ENCODE measurements at regions not wholly inside any gene's neighbourhood (a gene's known extent, or its start where the extent isn't known, plus 50 kb on each side); places are given as distances from the start of the nearest gene placed in this dataset.
"Not testable (repeated sequence)": the region's sequence is repeated elsewhere in the genome, so short reads cannot be mapped to it uniquely, and the experiment has no call there.

DNA sequence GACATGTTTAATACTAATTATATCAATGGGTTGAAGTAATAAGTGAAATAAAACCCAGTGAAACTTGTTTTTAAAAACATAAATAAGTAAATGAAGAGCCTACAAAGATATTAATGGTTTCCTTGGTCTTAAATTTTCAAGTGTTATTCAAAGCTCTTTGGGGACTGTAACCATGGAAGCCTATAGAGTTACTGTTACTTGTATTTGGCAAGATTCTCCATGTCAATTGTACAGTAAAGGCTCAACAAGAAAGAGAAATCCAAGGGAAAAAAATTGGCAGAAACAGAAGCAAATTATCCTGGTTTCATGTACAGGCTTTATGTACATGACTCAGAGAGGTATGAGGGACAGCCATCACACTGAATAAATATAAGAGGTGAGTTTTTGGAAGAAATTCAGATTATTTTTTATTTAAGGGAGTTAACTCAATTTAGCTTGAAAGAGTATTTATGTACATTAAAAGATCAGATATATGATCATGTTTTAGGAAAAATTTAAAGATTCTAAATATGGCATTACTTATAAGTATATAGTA is 151.1 kb upstream of the HMGA2 start:
- TF ChIP-seq, protein P1, sequence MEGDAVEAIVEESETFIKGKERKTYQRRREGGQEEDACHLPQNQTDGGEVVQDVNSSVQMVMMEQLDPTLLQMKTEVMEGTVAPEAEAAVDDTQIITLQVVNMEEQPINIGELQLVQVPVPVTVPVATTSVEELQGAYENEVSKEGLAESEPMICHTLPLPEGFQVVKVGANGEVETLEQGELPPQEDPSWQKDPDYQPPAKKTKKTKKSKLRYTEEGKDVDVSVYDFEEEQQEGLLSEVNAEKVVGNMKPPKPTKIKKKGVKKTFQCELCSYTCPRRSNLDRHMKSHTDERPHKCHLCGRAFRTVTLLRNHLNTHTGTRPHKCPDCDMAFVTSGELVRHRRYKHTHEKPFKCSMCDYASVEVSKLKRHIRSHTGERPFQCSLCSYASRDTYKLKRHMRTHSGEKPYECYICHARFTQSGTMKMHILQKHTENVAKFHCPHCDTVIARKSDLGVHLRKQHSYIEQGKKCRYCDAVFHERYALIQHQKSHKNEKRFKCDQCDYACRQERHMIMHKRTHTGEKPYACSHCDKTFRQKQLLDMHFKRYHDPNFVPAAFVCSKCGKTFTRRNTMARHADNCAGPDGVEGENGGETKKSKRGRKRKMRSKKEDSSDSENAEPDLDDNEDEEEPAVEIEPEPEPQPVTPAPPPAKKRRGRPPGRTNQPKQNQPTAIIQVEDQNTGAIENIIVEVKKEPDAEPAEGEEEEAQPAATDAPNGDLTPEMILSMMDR (IDR thresholded peaks at IDR 0.05; ENCODE audit: control extremely low read depth, extremely low read depth, low read depth, missing control alignments): no peak
- ChIA-PET POLR2A (no interaction called here), CTCF (no interaction called here)

DNA sequence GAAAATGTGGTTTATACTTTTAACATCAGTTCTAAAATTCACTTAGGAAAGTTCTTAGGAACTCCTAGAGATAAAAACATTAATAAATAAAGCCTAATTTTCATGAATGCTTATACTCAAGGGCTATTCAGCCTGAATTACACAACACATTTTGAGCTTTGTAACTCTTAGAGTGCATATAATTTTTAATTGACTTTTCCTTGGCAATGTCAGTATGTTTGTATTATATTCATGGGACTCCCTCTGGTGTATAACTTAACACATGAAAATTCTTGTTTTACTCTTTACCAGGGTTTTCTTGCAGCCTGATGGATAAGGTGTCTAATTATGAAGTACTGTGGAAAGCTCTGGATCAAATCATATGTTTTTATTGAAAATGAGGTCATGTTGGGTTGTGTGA is 150.6 kb upstream of the HMGA2 start:
- TF ChIP-seq, protein P1 (IDR thresholded peaks at IDR 0.05; ENCODE audit: control extremely low read depth, extremely low read depth, low read depth, missing control alignments): no peak
- no peak for DNase-seq (ENCODE audit: extremely low spot score)
- ChIA-PET CTCF (no interaction called here), POLR2A (no interaction called here)

More for the DNA sequence above, 151.1 kb upstream of the HMGA2 start:
- no peak for DNase-seq (ENCODE audit: extremely low spot score)

DNA sequence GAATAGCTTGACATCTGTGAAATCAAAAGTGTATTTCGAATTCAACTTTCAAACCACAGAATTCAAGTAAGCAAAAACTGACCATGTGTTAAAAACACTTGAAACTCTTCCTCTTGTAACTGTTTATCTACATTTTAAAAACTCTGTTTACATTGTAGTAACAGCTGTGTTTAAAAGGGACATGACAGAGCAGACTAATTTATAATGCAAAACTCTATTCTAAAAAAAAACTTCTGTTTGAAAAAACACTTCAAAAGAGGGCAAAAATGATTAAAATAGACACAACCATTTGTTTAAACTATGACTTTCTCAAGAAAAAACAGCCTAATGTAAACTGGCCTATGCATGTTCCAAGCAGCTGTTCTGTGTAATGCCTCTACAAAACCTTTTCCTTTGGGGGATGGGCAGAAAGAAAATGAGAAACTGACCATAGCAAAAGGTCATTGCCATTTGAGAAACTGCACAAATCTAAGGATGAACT is 149.1 kb upstream of the HMGA2 start:
- TF ChIP-seq, protein P1 (IDR thresholded peaks at IDR 0.05; ENCODE audit: control extremely low read depth, extremely low read depth, low read depth, missing control alignments): no peak
- POLR2A ChIA-PET: no interaction called here
- no peak for DNase-seq (ENCODE audit: extremely low spot score)
- CTCF ChIA-PET: interaction anchor here (0.8 kb wide), 1 partner anchor 10 kb away, joined by 3 read pairs; no protein-coding TSS in a partner anchor

DNA sequence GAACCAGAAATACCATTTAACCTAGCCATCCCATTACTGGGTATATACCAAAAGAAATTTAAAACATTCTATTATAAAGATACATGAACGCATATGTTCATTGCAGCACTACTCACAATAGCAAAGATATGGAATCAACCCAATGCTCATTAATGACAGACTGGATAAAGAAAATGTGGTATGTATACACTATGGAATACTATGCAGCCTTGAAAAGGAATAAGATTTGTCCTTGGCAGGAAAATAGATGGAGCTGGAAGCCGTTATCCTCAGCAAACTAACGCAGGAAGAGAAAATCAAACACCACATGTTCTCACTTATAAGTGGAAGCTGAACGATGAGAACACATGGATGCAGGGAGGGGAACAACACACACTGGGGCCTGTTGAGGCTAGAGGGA is 146.1 kb upstream of the HMGA2 start:
- DNase-seq (ENCODE audit: extremely low spot score); POLR2A ChIA-PET: not testable (repeated sequence)
- CTCF ChIA-PET: interaction anchor here (1.0 kb wide), 2 partner anchors 11 to 117 kb away, joined by 3 read pairs; no protein-coding TSS in a partner anchor

DNA sequence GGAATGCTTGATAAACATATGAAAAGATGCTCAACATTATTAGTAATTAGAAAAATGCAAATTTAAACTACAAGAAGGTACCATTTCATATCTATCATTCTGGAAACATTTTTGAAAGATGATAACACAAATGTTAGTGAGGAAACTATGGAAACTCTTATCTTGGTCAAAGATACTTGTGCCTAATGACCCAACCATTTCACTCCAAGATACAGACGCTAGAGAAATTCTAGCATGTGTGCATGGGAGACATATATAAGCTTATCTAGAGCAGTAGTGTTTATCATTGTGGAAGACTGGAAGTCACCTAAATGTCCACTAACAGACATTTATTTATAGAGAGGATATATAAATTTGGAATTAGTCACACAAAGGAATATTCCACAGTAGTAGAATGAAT is 143.1 kb upstream of the HMGA2 start:
- POLR2A ChIA-PET: no interaction called here
- no peak for DNase-seq (ENCODE audit: extremely low spot score)
- TF ChIP-seq, protein P1 (IDR thresholded peaks at IDR 0.05; ENCODE audit: control extremely low read depth, extremely low read depth, low read depth, missing control alignments): no peak
- CTCF ChIA-PET: interaction anchor here (1.6 kb wide), 1 partner anchor 9 kb away, joined by 5 read pairs; no protein-coding TSS in a partner anchor

DNA sequence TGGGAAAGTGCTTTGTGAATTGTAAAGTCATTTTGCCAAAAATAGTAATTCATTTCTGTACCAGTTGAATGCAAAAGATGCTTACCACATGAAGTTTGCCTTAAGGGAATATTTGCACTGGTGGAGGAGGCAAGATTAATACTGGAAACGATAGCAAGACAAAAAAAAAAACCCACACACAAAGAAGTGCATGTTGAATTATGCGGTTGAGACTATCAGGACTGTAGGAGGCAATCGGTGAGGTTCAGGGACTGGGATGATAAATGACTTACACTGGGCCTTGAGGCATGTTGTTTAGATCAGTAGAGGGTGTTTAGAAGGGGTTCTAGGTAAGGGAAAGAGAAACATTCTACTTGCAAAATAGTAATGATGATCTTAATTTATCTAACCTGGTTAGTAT is 142.2 kb upstream of the HMGA2 start:
- ChIA-PET CTCF (interaction anchor here (1.6 kb wide), 1 partner anchor 8 kb away, joined by 5 read pairs; no protein-coding TSS in a partner anchor), POLR2A (no interaction called here)
- TF ChIP-seq, protein P1 (IDR thresholded peaks at IDR 0.05; ENCODE audit: control extremely low read depth, extremely low read depth, low read depth, missing control alignments): no peak
- no peak for DNase-seq (ENCODE audit: extremely low spot score)

DNA sequence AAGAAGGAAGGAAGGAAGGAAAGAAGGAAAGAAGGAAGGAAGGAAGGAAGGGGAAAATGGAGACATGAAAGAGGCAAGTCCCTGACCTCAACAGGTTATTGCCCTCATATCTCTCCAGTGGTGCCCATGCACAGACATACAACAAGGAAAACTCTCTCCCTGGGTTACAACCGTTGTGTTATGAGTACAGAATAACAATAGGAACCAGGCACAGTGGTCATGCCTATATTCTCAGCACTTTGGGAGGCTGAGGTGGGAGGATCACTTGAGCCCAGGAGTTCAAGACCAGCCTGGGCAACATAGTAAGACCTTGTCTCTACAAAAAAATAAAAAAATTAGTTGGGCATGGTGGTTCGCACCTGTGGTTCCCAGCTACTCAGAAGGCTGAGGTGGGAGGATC is 139.4 kb upstream of the HMGA2 start:
- DNase-seq (ENCODE audit: extremely low spot score): no peak
- TF ChIP-seq, protein P1 (IDR thresholded peaks at IDR 0.05; ENCODE audit: control extremely low read depth, extremely low read depth, low read depth, missing control alignments): no peak
- ChIA-PET CTCF (interaction anchor here (0.6 to 0.9 kb wide), 3 partner anchors 10 to 82 kb away, joined by 3 to 4 read pairs (median 3); no protein-coding TSS in a partner anchor), POLR2A (no interaction called here)

Measured in GM10248 (cell line).